WTC11 (cell line): ENCODE measurements at regions not wholly inside any gene's neighbourhood (a gene's known extent, or its start where the extent isn't known, plus 50 kb on each side); places are given as distances from the start of the nearest gene placed in this dataset.

Source experiments
- ATAC-seq: fragments of 200-7000 bp; cut with Tn5 transposase; 2 replicates; pipeline ENCODE4 v1.10.0; 2021; ENCODE audit warnings: mild to moderate bottlenecking, moderate library complexity
- CTCF ChIA-PET: fragments of 300-600 bp; sonication (Branson Sonifier 250); formaldehyde crosslinking; loops from one replicate; lab custom pipeline; 2021; ENCODE audit warnings: antibody characterized with exemption; lab: Charles Lee
- POLR2A ChIA-PET: fragments of 350-600 bp; sonication (Branson Sonifier 250); formaldehyde crosslinking; loops from one replicate; lab custom pipeline; 2021; ENCODE audit warnings: antibody characterized with exemption; lab: Charles Lee
- DNase-seq: peaks from one replicate; pipeline ENCODE4 v3.0.0; 2021; ENCODE audit warnings: low spot score
- H3K27ac Mint-ChIP-seq: 2 replicates; pipeline ENCODE4 v1.8.0; 2021; ENCODE audit warnings: mixed read lengths
- H3K27me3 Mint-ChIP-seq: 2 replicates; pipeline ENCODE4 v1.8.0; 2021; ENCODE audit warnings: low read depth, mild to moderate bottlenecking, moderate library complexity, mixed read lengths
- H3K36me3 Mint-ChIP-seq: 2 replicates; pipeline ENCODE4 v1.8.0; 2021; ENCODE audit warnings: mixed read lengths
- H3K4me1 Mint-ChIP-seq: 2 replicates; pipeline ENCODE4 v1.8.0; 2022; ENCODE audit warnings: mixed read lengths
- H3K4me3 Mint-ChIP-seq: 2 replicates; pipeline ENCODE4 v1.8.0; 2021; ENCODE audit warnings: mild to moderate bottlenecking, moderate library complexity, mixed read lengths
- H3K9me3 Mint-ChIP-seq: 2 replicates; pipeline ENCODE4 v1.8.0; 2021; ENCODE audit warnings: mixed read lengths
- ATF3 ChIP-seq: sonication (generic); formaldehyde crosslinking; conservative IDR thresholded peaks from 2 replicates; pipeline ENCODE4 v1.8.1; 2022; ENCODE audit warnings: mild to moderate bottlenecking, missing genetic modification reagents
- CTCF ChIP-seq: fragments of 200-600 bp; IDR thresholded peaks from 2 replicates; pipeline ENCODE4 v1.8.0; 2022; ENCODE audit warnings: antibody characterized with exemption
- E2F4 ChIP-seq: sonication (generic); formaldehyde crosslinking; IDR thresholded peaks from 2 replicates; pipeline ENCODE4 v1.8.1; 2022; ENCODE audit warnings: low read depth, mild to moderate bottlenecking, moderate library complexity, missing genetic modification reagents, borderline replicate concordance
- ESRRA ChIP-seq: sonication (generic); formaldehyde crosslinking; IDR thresholded peaks from 2 replicates; pipeline ENCODE4 v1.8.1; 2022; ENCODE audit warnings: mild to moderate bottlenecking, missing genetic modification reagents, borderline replicate concordance
- FOXJ3 ChIP-seq: sonication (generic); formaldehyde crosslinking; IDR thresholded peaks from 2 replicates; pipeline ENCODE4 v1.9.0; 2021; ENCODE audit warnings: missing genetic modification reagents, mild to moderate bottlenecking, borderline replicate concordance
- NFYB ChIP-seq: sonication (generic); formaldehyde crosslinking; conservative IDR thresholded peaks from 2 replicates; pipeline ENCODE4 v1.8.0; 2022; ENCODE audit warnings: low read depth, missing genetic modification reagents
- NR3C1 ChIP-seq: sonication (generic); formaldehyde crosslinking; conservative IDR thresholded peaks from 2 replicates; pipeline ENCODE4 v1.8.1; 2023; ENCODE audit warnings: low read depth, mild to moderate bottlenecking, missing genetic modification reagents
- SMAD4 ChIP-seq: sonication (generic); formaldehyde crosslinking; IDR thresholded peaks from 2 replicates; pipeline ENCODE4 v1.8.0; 2022; ENCODE audit warnings: mild to moderate bottlenecking, missing genetic modification reagents
- SP1 ChIP-seq: sonication (generic); formaldehyde crosslinking; conservative IDR thresholded peaks from 2 replicates; pipeline ENCODE4 v1.8.1; 2022; ENCODE audit warnings: missing genetic modification reagents
- ZBTB21 ChIP-seq: sonication (generic); formaldehyde crosslinking; IDR thresholded peaks from 2 replicates; pipeline ENCODE4 v1.8.1; 2023; ENCODE audit warnings: mild to moderate bottlenecking, missing genetic modification reagents, borderline replicate concordance
- ZNF121 ChIP-seq: sonication (generic); formaldehyde crosslinking; IDR thresholded peaks from 2 replicates; pipeline ENCODE4 v1.8.0; 2023; ENCODE audit warnings: missing genetic modification reagents
- ZNF138 ChIP-seq: sonication (generic); formaldehyde crosslinking; conservative IDR thresholded peaks from 2 replicates; pipeline ENCODE4 v1.8.1; 2022; ENCODE audit warnings: mild to moderate bottlenecking, moderate library complexity, missing genetic modification reagents
- ZNF263 ChIP-seq: sonication (generic); formaldehyde crosslinking; IDR thresholded peaks from 2 replicates; pipeline ENCODE4 v1.8.1; 2022; ENCODE audit warnings: low read depth, mild to moderate bottlenecking, moderate library complexity, missing genetic modification reagents
- ZNF416 ChIP-seq: fragments of 250-450 bp; sonication (Bioruptor Pico); IDR thresholded peaks from 2 replicates; pipeline ENCODE4 v1.9.0; 2021; ENCODE audit warnings: mild to moderate bottlenecking, inconsistent platforms
- TF ChIP-seq, protein P1 (sequence below): sonication (generic); formaldehyde crosslinking; IDR thresholded peaks from 2 replicates; pipeline ENCODE4 v1.8.0; 2022; ENCODE audit warnings: missing genetic modification reagents
- TF ChIP-seq, protein P2 (sequence below): sonication (generic); formaldehyde crosslinking; IDR thresholded peaks from 2 replicates; pipeline ENCODE4 v1.8.0; 2022; ENCODE audit warnings: mild to moderate bottlenecking, missing genetic modification reagents
- TF ChIP-seq, protein P3 (sequence below): sonication (generic); formaldehyde crosslinking; IDR thresholded peaks from 2 replicates; pipeline ENCODE4 v1.8.1; 2023; ENCODE audit warnings: mild to moderate bottlenecking, missing genetic modification reagents

DNA sequence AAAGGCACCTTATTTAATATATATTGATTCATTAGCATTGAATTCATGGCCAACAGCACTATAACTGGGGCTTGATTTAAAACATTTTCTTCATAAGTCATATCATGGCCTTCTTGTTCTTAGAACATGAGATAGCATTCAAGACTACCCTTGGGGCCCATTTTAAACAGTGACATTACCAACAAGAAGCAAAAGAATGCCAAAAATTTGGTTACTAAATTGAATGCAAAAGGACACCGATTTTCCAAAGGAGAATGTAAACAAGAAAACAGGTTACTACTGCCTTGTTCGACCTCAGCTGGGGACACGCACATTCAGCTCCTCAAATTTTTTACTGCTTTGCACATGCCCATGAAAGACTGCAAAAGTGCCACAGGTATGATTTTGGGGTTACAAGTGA lies 219.4 kb upstream of the TLE4 start:
- Mint-ChIP-seq H3K27me3 (peaks cover 10% of the 10 kb centered on the region), H3K4me1 (peaks cover 19% of the 10 kb centered on the region), H3K9me3 (peaks cover 4% of the 10 kb centered on the region; the same call in 1 of the 2 replicates), H3K4me3 (no peak overlapping the region), H3K27ac (peak overlapping the region; percentile 44; the same call in 1 of the 2 replicates), H3K36me3 (no peaks in the 10 kb centered on the region)
- TF ChIP-seq CTCF (no peak), ATF3 (CRISPR knock-in tag) (no peak), ZNF138 (CRISPR knock-in tag) (no peak), SMAD4 (CRISPR knock-in tag) (no peak)
- DNase-seq (no peak), ATAC-seq (peak; percentile 34; the same call in 1 of the 2 replicates)
- ChIA-PET CTCF (no interaction called here), POLR2A (no interaction called here)

DNA sequence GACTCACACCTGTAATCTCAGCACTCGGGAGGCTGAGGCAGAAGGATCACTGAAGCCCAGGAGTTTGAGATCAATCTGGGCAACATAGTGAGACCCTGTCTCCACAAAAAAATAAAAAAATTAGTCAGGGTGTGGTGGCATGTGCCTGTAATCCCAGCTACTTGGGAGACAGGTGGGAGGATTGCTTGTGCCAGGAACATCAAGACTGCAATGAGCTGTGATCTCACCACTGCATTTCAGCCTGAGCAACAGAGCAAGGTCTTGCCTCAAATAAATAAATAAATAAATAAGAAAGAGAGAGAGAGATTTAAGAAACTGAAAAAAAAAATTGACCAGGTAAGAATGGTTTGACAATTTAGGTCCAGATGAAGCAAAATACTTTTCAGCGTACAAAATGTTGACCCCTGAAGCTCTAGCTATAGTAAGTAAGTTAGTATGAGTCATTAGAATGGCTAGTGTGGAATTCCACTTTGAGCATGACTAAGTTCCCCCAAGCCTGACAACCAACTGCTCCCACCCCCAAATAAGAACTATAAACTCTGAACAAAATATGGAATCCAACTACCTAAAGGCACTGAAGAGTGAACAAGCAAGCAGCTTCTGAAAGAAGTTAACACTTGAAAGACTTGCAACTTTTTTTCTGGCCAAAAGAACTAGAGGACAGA lies 217.8 kb upstream of the TLE4 start:
- Mint-ChIP-seq H3K4me3 (no peak overlapping the region), H3K36me3 (no peaks in the 10 kb centered on the region), H3K9me3 (peaks cover 4% of the 10 kb centered on the region; the same call in 1 of the 2 replicates), H3K27me3 (peaks cover 27% of the 10 kb centered on the region), H3K27ac (no peak overlapping the region), H3K4me1 (peaks cover 22% of the 10 kb centered on the region)
- ChIA-PET CTCF (no interaction called here), POLR2A (no interaction called here)
- no peak for TF ChIP-seq ESRRA (CRISPR knock-in tag)
- TF ChIP-seq E2F4 (CRISPR knock-in tag), result no peak
- TF ChIP-seq ZNF263 (CRISPR knock-in tag), result no peak
- no peak for TF ChIP-seq NFYB (CRISPR knock-in tag)
- TF ChIP-seq, protein P1, sequence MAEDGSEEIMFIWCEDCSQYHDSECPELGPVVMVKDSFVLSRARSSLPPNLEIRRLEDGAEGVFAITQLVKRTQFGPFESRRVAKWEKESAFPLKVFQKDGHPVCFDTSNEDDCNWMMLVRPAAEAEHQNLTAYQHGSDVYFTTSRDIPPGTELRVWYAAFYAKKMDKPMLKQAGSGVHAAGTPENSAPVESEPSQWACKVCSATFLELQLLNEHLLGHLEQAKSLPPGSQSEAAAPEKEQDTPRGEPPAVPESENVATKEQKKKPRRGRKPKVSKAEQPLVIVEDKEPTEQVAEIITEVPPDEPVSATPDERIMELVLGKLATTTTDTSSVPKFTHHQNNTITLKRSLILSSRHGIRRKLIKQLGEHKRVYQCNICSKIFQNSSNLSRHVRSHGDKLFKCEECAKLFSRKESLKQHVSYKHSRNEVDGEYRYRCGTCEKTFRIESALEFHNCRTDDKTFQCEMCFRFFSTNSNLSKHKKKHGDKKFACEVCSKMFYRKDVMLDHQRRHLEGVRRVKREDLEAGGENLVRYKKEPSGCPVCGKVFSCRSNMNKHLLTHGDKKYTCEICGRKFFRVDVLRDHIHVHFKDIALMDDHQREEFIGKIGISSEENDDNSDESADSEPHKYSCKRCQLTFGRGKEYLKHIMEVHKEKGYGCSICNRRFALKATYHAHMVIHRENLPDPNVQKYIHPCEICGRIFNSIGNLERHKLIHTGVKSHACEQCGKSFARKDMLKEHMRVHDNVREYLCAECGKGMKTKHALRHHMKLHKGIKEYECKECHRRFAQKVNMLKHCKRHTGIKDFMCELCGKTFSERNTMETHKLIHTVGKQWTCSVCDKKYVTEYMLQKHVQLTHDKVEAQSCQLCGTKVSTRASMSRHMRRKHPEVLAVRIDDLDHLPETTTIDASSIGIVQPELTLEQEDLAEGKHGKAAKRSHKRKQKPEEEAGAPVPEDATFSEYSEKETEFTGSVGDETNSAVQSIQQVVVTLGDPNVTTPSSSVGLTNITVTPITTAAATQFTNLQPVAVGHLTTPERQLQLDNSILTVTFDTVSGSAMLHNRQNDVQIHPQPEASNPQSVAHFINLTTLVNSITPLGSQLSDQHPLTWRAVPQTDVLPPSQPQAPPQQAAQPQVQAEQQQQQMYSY, result no peak
- TF ChIP-seq, protein P2, sequence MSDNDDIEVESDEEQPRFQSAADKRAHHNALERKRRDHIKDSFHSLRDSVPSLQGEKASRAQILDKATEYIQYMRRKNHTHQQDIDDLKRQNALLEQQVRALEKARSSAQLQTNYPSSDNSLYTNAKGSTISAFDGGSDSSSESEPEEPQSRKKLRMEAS, result no peak
- 0 out of 2 replicates have a peak, but pooled peaks have one; percentile 11 for TF ChIP-seq ZNF121 (CRISPR knock-in tag)
- TF ChIP-seq ZBTB21 (CRISPR knock-in tag), result no peak
- no peak for DNase-seq
- ATAC-seq, result no peak

GRCh38 chr9:79357194-79357593 lies 214.6 kb upstream of the TLE4 start:
- ChIA-PET POLR2A (no interaction called here), CTCF (interaction anchor here (0.7 kb wide), 1 partner anchor 42 kb away, joined by 3 read pairs; no protein-coding TSS in a partner anchor)
- H3K27ac Mint-ChIP-seq, result no peak overlapping the region
- H3K27me3 Mint-ChIP-seq, result peaks cover 57% of the 10 kb centered on the region
- no peak overlapping the region for H3K4me3 Mint-ChIP-seq
- no peak for ATAC-seq
- no peak for DNase-seq
- peaks cover 41% of the 10 kb centered on the region for H3K4me1 Mint-ChIP-seq
- no peaks in the 10 kb centered on the region for H3K36me3 Mint-ChIP-seq
- H3K9me3 Mint-ChIP-seq, result no peaks in the 10 kb centered on the region
- TF ChIP-seq NR3C1 (no peak), ZNF416 (CRISPR knock-in tag) (no peak), FOXJ3 (CRISPR knock-in tag) (no peak), SP1 (no peak)
- TF ChIP-seq, protein P3, sequence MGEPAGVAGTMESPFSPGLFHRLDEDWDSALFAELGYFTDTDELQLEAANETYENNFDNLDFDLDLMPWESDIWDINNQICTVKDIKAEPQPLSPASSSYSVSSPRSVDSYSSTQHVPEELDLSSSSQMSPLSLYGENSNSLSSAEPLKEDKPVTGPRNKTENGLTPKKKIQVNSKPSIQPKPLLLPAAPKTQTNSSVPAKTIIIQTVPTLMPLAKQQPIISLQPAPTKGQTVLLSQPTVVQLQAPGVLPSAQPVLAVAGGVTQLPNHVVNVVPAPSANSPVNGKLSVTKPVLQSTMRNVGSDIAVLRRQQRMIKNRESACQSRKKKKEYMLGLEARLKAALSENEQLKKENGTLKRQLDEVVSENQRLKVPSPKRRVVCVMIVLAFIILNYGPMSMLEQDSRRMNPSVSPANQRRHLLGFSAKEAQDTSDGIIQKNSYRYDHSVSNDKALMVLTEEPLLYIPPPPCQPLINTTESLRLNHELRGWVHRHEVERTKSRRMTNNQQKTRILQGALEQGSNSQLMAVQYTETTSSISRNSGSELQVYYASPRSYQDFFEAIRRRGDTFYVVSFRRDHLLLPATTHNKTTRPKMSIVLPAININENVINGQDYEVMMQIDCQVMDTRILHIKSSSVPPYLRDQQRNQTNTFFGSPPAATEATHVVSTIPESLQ (CRISPR knock-in tag), result no peak
- TF ChIP-seq, protein P1, result no peak
